ENCODE measurements at regions not wholly inside any gene's neighbourhood (a gene's known extent, or its start where the extent isn't known, plus 50 kb on each side); places are given as distances from the start of the nearest gene placed in this dataset.
"Not testable (repeated sequence)": the region's sequence is repeated elsewhere in the genome, so short reads cannot be mapped to it uniquely, and the experiment has no call there.

- DNase-seq: no peak
Observed at GRCh38 chr7:152905949-152906348, 146.4 kb downstream of the ACTR3B start.

GRCh38 chr7:152907042-152907761 lies 147.7 kb downstream of the ACTR3B start:
- DNase-seq: no peak

- DNase-seq: no peak
Observed at GRCh38 chr7:152909280-152909679, 149.7 kb downstream of the ACTR3B start.

GRCh38 chr7:152909683-152910544 lies 150.4 kb downstream of the ACTR3B start:
- no peak for DNase-seq

GRCh38 chr7:152910545-152911225 lies 151.1 kb downstream of the ACTR3B start:
- DNase-seq: no peak

- DNase-seq: no peak
Observed at GRCh38 chr7:152911226-152911560, 151.6 kb downstream of the ACTR3B start.

- no peak for DNase-seq
Observed at GRCh38 chr7:152911922-152912321, 152.4 kb downstream of the ACTR3B start.

GRCh38 chr7:152912511-152912910 lies 153.0 kb downstream of the ACTR3B start:
- no peak for DNase-seq

- DNase-seq: no peak
Observed at GRCh38 chr7:152913492-152913891, 153.9 kb downstream of the ACTR3B start.

GRCh38 chr7:152914014-152914844 lies 154.7 kb downstream of the ACTR3B start:
- no peak for DNase-seq

- not testable (repeated sequence) for DNase-seq
Observed at GRCh38 chr7:152914845-152915102, 155.2 kb downstream of the ACTR3B start.

- no peak for DNase-seq
Observed at GRCh38 chr7:152922318-152923081, 162.9 kb downstream of the ACTR3B start.

GRCh38 chr7:152923711-152924110 lies 164.2 kb downstream of the ACTR3B start:
- DNase-seq: no peak

- DNase-seq: no peak
Observed at GRCh38 chr7:152924238-152924637, 164.7 kb downstream of the ACTR3B start.

GRCh38 chr7:152924826-152925411 lies 165.4 kb downstream of the ACTR3B start:
- no peak for DNase-seq

GRCh38 chr7:152925412-152926147 lies 166.0 kb downstream of the ACTR3B start:
- DNase-seq: no peak

GRCh38 chr7:152931633-152932032 lies 172.1 kb downstream of the ACTR3B start:
- no peak for DNase-seq

GRCh38 chr7:152937282-152937681 lies 177.7 kb downstream of the ACTR3B start:
- DNase-seq: no peak

GRCh38 chr7:152946616-152947015 lies 187.1 kb downstream of the ACTR3B start:
- DNase-seq: not testable (repeated sequence)

- no peak for DNase-seq
Observed at GRCh38 chr7:152947686-152948085, 188.1 kb downstream of the ACTR3B start.

- DNase-seq: no peak
Observed at GRCh38 chr7:152949253-152949652, 189.7 kb downstream of the ACTR3B start.
